MCF 10A (cell line): ENCODE measurements at regions not wholly inside any gene's neighbourhood (a gene's known extent, or its start where the extent isn't known, plus 50 kb on each side); places are given as distances from the start of the nearest gene placed in this dataset.

Source experiments
- BruUV-seq: library from RNA; stranded (reverse); fragments of 400-500 nt; replicated peaks from 2 replicates; lab custom pipeline; 2021; lab: Mats Ljungman, UMichigan
- CTCF ChIA-PET: fragments of 300-600 bp; sonication (Branson Sonifier 250); formaldehyde crosslinking; extraction: SDS; loops from one replicate; lab custom pipeline; 2021; ENCODE audit warnings: antibody characterized with exemption, inconsistent platforms; lab: Yijun Ruan, JAX
- POLR2A ChIA-PET: fragments of 300-600, 350-650 bp; sonication (Branson Sonifier 250); formaldehyde crosslinking; extraction: SDS; loops from one replicate; lab custom pipeline; 2020; ENCODE audit warnings: antibody characterized with exemption, inconsistent platforms; lab: Yijun Ruan, JAX
- DNase-seq: peaks from one replicate; pipeline ENCODE4 v3.0.0-alpha.2; 2018; ENCODE audit not compliant: unreplicated experiment
- H3K27ac Mint-ChIP-seq: one replicate; pipeline ENCODE4 v1.8.0; 2022; ENCODE audit warnings: mild to moderate bottlenecking, low read depth, mixed read lengths; ENCODE audit not compliant: unreplicated experiment
- H3K27me3 Mint-ChIP-seq: one replicate; pipeline ENCODE4 v1.8.0; 2022; ENCODE audit warnings: mixed read lengths; ENCODE audit not compliant: insufficient read depth, unreplicated experiment
- H3K36me3 Mint-ChIP-seq: one replicate; pipeline ENCODE4 v1.8.0; 2022; ENCODE audit warnings: mild to moderate bottlenecking, moderate library complexity, mixed read lengths; ENCODE audit not compliant: insufficient read depth, unreplicated experiment
- H3K4me1 Mint-ChIP-seq: one replicate; pipeline ENCODE4 v1.8.0; 2022; ENCODE audit warnings: mixed read lengths; ENCODE audit not compliant: insufficient read depth, unreplicated experiment
- H3K4me3 Mint-ChIP-seq: one replicate; pipeline ENCODE4 v1.8.0; 2022; ENCODE audit warnings: mild to moderate bottlenecking, moderate library complexity, mixed read lengths; ENCODE audit not compliant: unreplicated experiment
- H3K9me3 Mint-ChIP-seq: one replicate; pipeline ENCODE4 v1.8.0; 2022; ENCODE audit warnings: mixed read lengths; ENCODE audit not compliant: unreplicated experiment
- intact Hi-C: fragments of 100-400 bp; cut with micrococcal nuclease; formaldehyde crosslinking; loops from 2 replicates; pipeline ENCODE4 v1.14.1; 2022
- TF ChIP-seq, protein P1 (sequence below): fragments of 200-600 bp; IDR thresholded peaks from one replicate; pipeline ENCODE4 v1.8.0; 2022; ENCODE audit warnings: antibody characterized with exemption, mild to moderate bottlenecking; ENCODE audit not compliant: unreplicated experiment

GRCh38 chr3:186425788-186426730, 64.0 kb upstream of the DGKG start:
- Mint-ChIP-seq H3K9me3 (no peaks in the 10 kb centered on the region), H3K4me3 (peak overlapping the region; percentile 10), H3K27me3 (no peaks in the 10 kb centered on the region), H3K27ac (no peak overlapping the region), H3K4me1 (peaks cover 27% of the 10 kb centered on the region), H3K36me3 (peaks cover 6% of the 10 kb centered on the region)
- CTCF ChIA-PET = interaction anchor here (0.7 to 1.1 kb wide), 4 partner anchors 12 to 167 kb away, joined by 3 to 9 read pairs (median 3); no protein-coding TSS in a partner anchor
- POLR2A ChIA-PET = interaction anchor here (0.6 to 0.9 kb wide), 2 partner anchors 66 to 70 kb away, joined by 3 read pairs; no protein-coding TSS in a partner anchor
- intact Hi-C loops = no loop called here
- TF ChIP-seq, protein P1, sequence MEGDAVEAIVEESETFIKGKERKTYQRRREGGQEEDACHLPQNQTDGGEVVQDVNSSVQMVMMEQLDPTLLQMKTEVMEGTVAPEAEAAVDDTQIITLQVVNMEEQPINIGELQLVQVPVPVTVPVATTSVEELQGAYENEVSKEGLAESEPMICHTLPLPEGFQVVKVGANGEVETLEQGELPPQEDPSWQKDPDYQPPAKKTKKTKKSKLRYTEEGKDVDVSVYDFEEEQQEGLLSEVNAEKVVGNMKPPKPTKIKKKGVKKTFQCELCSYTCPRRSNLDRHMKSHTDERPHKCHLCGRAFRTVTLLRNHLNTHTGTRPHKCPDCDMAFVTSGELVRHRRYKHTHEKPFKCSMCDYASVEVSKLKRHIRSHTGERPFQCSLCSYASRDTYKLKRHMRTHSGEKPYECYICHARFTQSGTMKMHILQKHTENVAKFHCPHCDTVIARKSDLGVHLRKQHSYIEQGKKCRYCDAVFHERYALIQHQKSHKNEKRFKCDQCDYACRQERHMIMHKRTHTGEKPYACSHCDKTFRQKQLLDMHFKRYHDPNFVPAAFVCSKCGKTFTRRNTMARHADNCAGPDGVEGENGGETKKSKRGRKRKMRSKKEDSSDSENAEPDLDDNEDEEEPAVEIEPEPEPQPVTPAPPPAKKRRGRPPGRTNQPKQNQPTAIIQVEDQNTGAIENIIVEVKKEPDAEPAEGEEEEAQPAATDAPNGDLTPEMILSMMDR = peak; percentile 17
- DNase-seq = peak; percentile 80
- no TSS peak for BruUV-seq

DNA sequence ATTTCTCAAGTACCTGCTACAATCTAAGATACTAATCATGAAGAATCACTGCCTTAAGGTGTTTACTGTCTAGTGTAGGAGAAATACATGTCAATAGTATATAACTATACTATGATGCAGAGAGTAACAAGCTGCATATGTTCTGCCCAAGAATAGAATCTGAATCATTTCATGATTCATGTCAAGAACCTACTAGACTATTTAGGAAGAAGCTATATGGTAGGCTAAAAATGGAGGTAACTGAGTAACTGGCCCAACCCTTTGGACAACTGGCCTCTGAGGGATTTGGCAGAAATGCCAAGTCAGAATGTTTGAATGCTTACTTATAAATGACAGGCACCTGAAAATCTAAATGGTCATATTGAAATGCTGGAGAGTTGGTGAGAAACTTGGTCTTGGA, 59.9 kb upstream of the DGKG start:
- H3K4me1 Mint-ChIP-seq = peaks cover 41% of the 10 kb centered on the region
- CTCF ChIA-PET = interaction anchor here (0.7 to 1.0 kb wide), 3 partner anchors 116 to 439 kb away, joined by 3 to 4 read pairs (median 4); no protein-coding TSS in a partner anchor
- intact Hi-C loops = no loop called here
- H3K36me3 Mint-ChIP-seq = peaks cover 15% of the 10 kb centered on the region
- H3K4me3 Mint-ChIP-seq = no peak overlapping the region
- TF ChIP-seq, protein P1 = no peak
- no peak overlapping the region for H3K27ac Mint-ChIP-seq
- POLR2A ChIA-PET = interaction anchor here (0.7 kb wide), 1 partner anchor 10 kb away, joined by 3 read pairs; no protein-coding TSS in a partner anchor
- BruUV-seq = no TSS peak
- no peaks in the 10 kb centered on the region for H3K9me3 Mint-ChIP-seq
- no peaks in the 10 kb centered on the region for H3K27me3 Mint-ChIP-seq
- DNase-seq = peak; percentile 23

- H3K9me3 Mint-ChIP-seq = no peaks in the 10 kb centered on the region
- peaks cover 46% of the 10 kb centered on the region for H3K4me1 Mint-ChIP-seq
- CTCF ChIA-PET = no interaction called here
- TF ChIP-seq, protein P1 = no peak
- POLR2A ChIA-PET = interaction anchor here (0.6 kb wide), 1 partner anchor 364 kb away, joined by 3 read pairs; the partner anchor contains the start of gene EIF4A2
- intact Hi-C loops = no loop called here
- H3K36me3 Mint-ChIP-seq = peaks cover 15% of the 10 kb centered on the region
- no peak for DNase-seq
- H3K27me3 Mint-ChIP-seq = no peaks in the 10 kb centered on the region
- no peak overlapping the region for H3K27ac Mint-ChIP-seq
- no peak overlapping the region for H3K4me3 Mint-ChIP-seq
- BruUV-seq = no TSS peak
Observed at GRCh38 chr3:186418671-186419145, 56.7 kb upstream of the DGKG start.

DNA sequence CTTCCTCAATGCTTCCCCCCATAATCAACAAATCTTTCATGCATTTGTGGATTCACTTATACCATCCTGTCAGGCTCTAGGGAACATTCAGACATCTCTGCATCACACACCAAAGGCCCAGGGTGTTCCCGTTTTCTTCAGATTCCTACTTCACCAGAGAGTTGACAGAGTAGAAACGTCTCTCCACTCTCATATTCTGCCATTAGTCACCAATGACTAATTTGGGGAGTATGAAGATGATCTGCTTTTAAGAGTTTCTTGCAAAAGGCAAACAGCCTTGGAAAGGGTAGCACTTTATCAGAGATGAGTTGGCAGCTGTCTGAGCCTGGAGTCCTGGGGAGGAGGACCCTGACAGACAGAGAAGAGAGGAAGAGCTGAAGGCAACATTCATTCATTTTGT, 55.8 kb upstream of the DGKG start:
- H3K9me3 Mint-ChIP-seq = no peaks in the 10 kb centered on the region
- intact Hi-C loops = no loop called here
- no TSS peak for BruUV-seq
- CTCF ChIA-PET = interaction anchor here (0.6 to 0.8 kb wide), 2 partner anchors 149 to 205 kb away, joined by 3 read pairs; no protein-coding TSS in a partner anchor
- POLR2A ChIA-PET = interaction anchor here (0.6 kb wide), 1 partner anchor 28 kb away, joined by 3 read pairs; no protein-coding TSS in a partner anchor
- H3K36me3 Mint-ChIP-seq = peaks cover 15% of the 10 kb centered on the region
- peaks cover 53% of the 10 kb centered on the region for H3K4me1 Mint-ChIP-seq
- H3K4me3 Mint-ChIP-seq = no peak overlapping the region
- TF ChIP-seq, protein P1 = no peak
- peak; percentile 76 for DNase-seq
- H3K27me3 Mint-ChIP-seq = no peaks in the 10 kb centered on the region
- H3K27ac Mint-ChIP-seq = no peak overlapping the region
